Keratinocyte (primary cell): ENCODE measurements at regions not wholly inside any gene's neighbourhood (a gene's known extent, or its start where the extent isn't known, plus 50 kb on each side); places are given as distances from the start of the nearest gene placed in this dataset.
"Not testable (repeated sequence)": the region's sequence is repeated elsewhere in the genome, so short reads cannot be mapped to it uniquely, and the experiment has no call there.

Experiments
- DNase-seq: peaks from one replicate; pipeline ENCODE4 v3.0.0-alpha.2; 2011; ENCODE audit warnings: low read depth, missing footprints, low spot score
- FAIRE-seq: peaks from 2 replicates; lab custom pipeline; 2011; peaks lifted over from hg19 to GRCh38; lab: Jason Lieb, UNC
- H2AFZ ChIP-seq: 2 replicates; pipeline ENCODE4 v1.6.0; 2012; ENCODE audit warnings: low read length, control low read depth, inconsistent platforms; ENCODE audit not compliant: control insufficient read depth
- H3K27ac ChIP-seq: 2 replicates; pipeline ENCODE4 v1.5.1; 2011; ENCODE audit warnings: low read length; ENCODE audit not compliant: control insufficient read depth, insufficient read depth
- H3K27me3 ChIP-seq: 3 replicates; pipeline ENCODE4 v1.6.0; 2011; ENCODE audit warnings: low read length; ENCODE audit not compliant: control insufficient read depth, insufficient read depth; ENCODE audit errors: extremely low read depth
- H3K36me3 ChIP-seq, 2 experiments: 2 replicates in 1 of 2; 3 replicates in 1 of 2; pipeline ENCODE4 v1.5.1; 2011; ENCODE audit warnings: low read length in 2 of 2, mild to moderate bottlenecking in 1 of 2; ENCODE audit not compliant: control insufficient read depth in 2 of 2, insufficient read depth in 2 of 2; ENCODE audit errors: extremely low read depth in 1 of 2
- H3K4me1 ChIP-seq: 3 replicates; pipeline ENCODE4 v1.5.1; 2011; ENCODE audit warnings: low read length; ENCODE audit not compliant: control insufficient read depth, insufficient read depth; ENCODE audit errors: extremely low read depth
- H3K4me2 ChIP-seq: 3 replicates; pipeline ENCODE4 v1.6.0; 2011; ENCODE audit warnings: low read depth, low read length; ENCODE audit not compliant: control insufficient read depth, insufficient read depth; ENCODE audit errors: extremely low read depth
- H3K4me3 ChIP-seq, 3 experiments: fragments of 200-600 bp in 1 of 3; sonication (generic) in 1 of 3; 2 replicates in 2 of 3; 3 replicates in 1 of 3; pipeline ENCODE4 v1.5.1; 2011 to 2016; ENCODE audit warnings: low read length in 3 of 3, mild to moderate bottlenecking in 3 of 3, control low read depth in 2 of 3, inconsistent platforms in 1 of 3, low read depth in 1 of 3, mixed read lengths in 1 of 3, mixed run types in 1 of 3, moderate library complexity in 1 of 3; ENCODE audit not compliant: control insufficient read depth in 2 of 3, insufficient read depth in 2 of 3; ENCODE audit errors: extremely low read depth in 1 of 3
- H3K79me2 ChIP-seq: 2 replicates; pipeline ENCODE4 v1.6.0; 2012; ENCODE audit warnings: low read length; ENCODE audit not compliant: control insufficient read depth, insufficient read depth
- H3K9ac ChIP-seq: 3 replicates; pipeline ENCODE4 v1.6.0; 2011; ENCODE audit warnings: low read length; ENCODE audit not compliant: control insufficient read depth, insufficient read depth; ENCODE audit errors: extremely low read depth
- H3K9me1 ChIP-seq: 3 replicates; pipeline ENCODE4 v1.6.0; 2011; ENCODE audit warnings: low read length; ENCODE audit not compliant: control insufficient read depth, insufficient read depth; ENCODE audit errors: extremely low read depth
- H3K9me3 ChIP-seq: 2 replicates; pipeline ENCODE4 v1.5.1; 2012; ENCODE audit warnings: low read depth, low read length; ENCODE audit not compliant: control insufficient read depth
- H4K20me1 ChIP-seq: 3 replicates; pipeline ENCODE4 v1.6.0; 2011; ENCODE audit warnings: low read length; ENCODE audit not compliant: control insufficient read depth, insufficient read depth; ENCODE audit errors: extremely low read depth
- CTCF ChIP-seq, 3 experiments: IDR thresholded peaks in 1 of 3; conservative IDR thresholded peaks in 1 of 3; optimal IDR thresholded peaks in 1 of 3; 2 replicates in 2 of 3; 3 replicates in 1 of 3; pipeline versions ENCODE3 to v1.5.1; 2011; ENCODE audit warnings: low read length in 3 of 3, mild to moderate bottlenecking in 3 of 3, moderate library complexity in 2 of 3, control low read depth in 1 of 3, inconsistent platforms in 1 of 3; ENCODE audit not compliant: insufficient read depth in 2 of 3; ENCODE audit errors: extremely low read depth in 1 of 3
- EZH2 ChIP-seq: IDR thresholded peaks from one replicate; pipeline ENCODE4 v1.6.1; 2012; ENCODE audit warnings: inconsistent platforms, mild to moderate bottlenecking, low read length, moderate library complexity
- dilution Hi-C: fragments of 300-500 bp; cut with MboI; formaldehyde crosslinking; loops from one replicate; pipeline ENCODE4 v1.7.0; 2020; ENCODE audit warnings: low sequenced_read_pairs; ENCODE audit not compliant: extremely low pct_ligation_motif_present

DNA sequence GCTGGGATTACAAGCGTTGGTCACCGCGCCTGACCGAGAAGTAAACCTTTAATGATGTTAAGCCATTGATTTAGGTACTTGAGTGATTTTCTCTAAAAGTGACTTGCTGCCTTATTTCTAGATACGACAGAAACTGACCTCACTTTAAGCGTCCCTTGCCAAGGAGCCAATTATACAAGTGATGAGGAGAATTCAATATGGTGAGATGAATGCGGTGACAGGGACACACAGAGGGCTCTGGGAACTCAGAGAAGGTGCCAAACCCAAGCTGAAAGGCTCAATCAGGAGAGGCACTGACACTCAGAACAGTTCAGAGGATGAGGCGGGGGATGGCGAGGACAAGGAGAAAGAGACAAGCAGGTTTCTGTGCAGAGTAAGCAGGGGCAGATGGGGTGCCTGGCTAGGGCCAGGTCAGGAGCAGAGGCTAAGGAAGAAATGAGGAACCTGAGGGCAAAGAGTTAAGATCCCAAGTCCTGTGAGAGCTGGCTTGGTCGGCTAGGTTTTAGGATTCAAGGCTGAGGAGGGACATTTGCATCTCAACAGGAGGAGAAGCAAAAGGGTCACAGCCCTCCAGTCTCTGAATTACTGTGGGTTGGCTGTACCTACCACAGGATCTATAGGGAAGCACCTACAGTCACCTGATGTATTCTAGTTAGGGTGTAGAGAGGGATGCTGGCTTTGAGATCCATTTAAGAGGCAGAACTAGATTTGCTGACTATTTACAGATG is 83.2 kb upstream of the USP24 start:
- H3K4me1 ChIP-seq, result no peaks in the 10 kb centered on the region
- no peaks in the 10 kb centered on the region for H4K20me1 ChIP-seq
- H3K27ac ChIP-seq, result no peak overlapping the region
- TF ChIP-seq EZH2 (no peak), CTCF (optimal IDR thresholded peaks at IDR 0.05 in 1 of 3, IDR thresholded peaks at IDR 0.05 in 1 of 3, conservative IDR thresholded peaks at IDR 0.05 in 1 of 3; ENCODE audit: extremely low read depth in 1 of 3, insufficient read depth in 2 of 3, low read length in 3 of 3) (no peak)
- no peak overlapping the region for H3K9ac ChIP-seq
- no peaks in the 10 kb centered on the region for H3K9me3 ChIP-seq
- no peak for FAIRE-seq
- H2AFZ ChIP-seq, result no peak overlapping the region
- no peaks in the 10 kb centered on the region for H3K79me2 ChIP-seq
- no peaks in the 10 kb centered on the region for H3K36me3 ChIP-seq
- H3K4me2 ChIP-seq, result no peak overlapping the region
- dilution Hi-C loops, result no loop called here
- no peaks in the 10 kb centered on the region for H3K27me3 ChIP-seq
- no peaks in the 10 kb centered on the region for H3K9me1 ChIP-seq
- DNase-seq, result no peak
- no peak overlapping the region for H3K4me3 ChIP-seq

DNA sequence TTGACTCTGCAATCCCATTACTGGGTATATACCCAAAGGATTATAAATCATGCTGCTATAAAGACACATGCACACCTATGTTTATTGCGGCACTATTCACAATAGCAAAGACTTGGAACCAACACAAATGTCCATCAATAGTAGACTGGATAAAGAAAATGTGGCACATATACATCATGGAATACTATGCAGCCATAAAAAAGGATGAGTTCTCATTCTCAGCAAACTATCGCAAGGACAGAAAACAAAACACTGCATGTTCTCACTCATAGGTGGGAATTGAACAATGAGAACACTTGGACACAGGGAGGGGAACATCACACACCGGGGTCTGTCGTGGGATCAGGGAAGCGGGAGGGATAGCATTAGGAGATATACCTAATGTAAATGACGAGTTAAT is 81.1 kb upstream of the USP24 start:
- dilution Hi-C loops, H3K27me3 ChIP-seq, H3K4me1 ChIP-seq, H3K79me2 ChIP-seq, H3K9me3 ChIP-seq, H3K36me3 ChIP-seq, DNase-seq, H3K27ac ChIP-seq, FAIRE-seq, H4K20me1 ChIP-seq, H2AFZ ChIP-seq, H3K9ac ChIP-seq, H3K4me2 ChIP-seq, H3K4me3 ChIP-seq, H3K9me1 ChIP-seq: not testable (repeated sequence)

GRCh38 chr1:55289614-55290013 is 74.5 kb upstream of the USP24 start:
- Histone ChIP-seq H3K4me3 (no peak overlapping the region), H3K9me3 (no peaks in the 10 kb centered on the region), H3K4me2 (no peak overlapping the region), H3K4me1 (peaks cover 3% of the 10 kb centered on the region), H4K20me1 (no peaks in the 10 kb centered on the region), H3K27ac (no peak overlapping the region), H3K9ac (no peak overlapping the region), H2AFZ (no peak overlapping the region), H3K36me3 (no peaks in the 10 kb centered on the region), H3K9me1 (no peaks in the 10 kb centered on the region), H3K79me2 (no peaks in the 10 kb centered on the region), H3K27me3 (no peaks in the 10 kb centered on the region)
- dilution Hi-C loops, result no loop called here
- FAIRE-seq (no peak), DNase-seq (no peak)
- TF ChIP-seq EZH2 (no peak), CTCF (optimal IDR thresholded peaks at IDR 0.05 in 1 of 3, IDR thresholded peaks at IDR 0.05 in 1 of 3, conservative IDR thresholded peaks at IDR 0.05 in 1 of 3; ENCODE audit: extremely low read depth in 1 of 3, insufficient read depth in 2 of 3, low read length in 3 of 3) (peak in 1 of 3 experiments; percentile 40)
